ENCODE measurements at regions not wholly inside any gene's neighbourhood (a gene's known extent, or its start where the extent isn't known, plus 50 kb on each side); places are given as distances from the start of the nearest gene placed in this dataset.
A peak's percentile ranks its signal among the peaks of the same experiment; 100 is the strongest.

- 72 to 84% methylated on average over 2 of the region's 2 CpGs for WGBS, 2 donors (ENCODE audit: low coverage in 1 of 2)
- intact Hi-C loops (cut with DNase I; ENCODE audit: low total_unique reads): no loop called here
- in situ Hi-C loops (cut with MboI; ENCODE audit: low pct_ligation_motif_present in 1 of 4, low pct_unique_long_range_greater_than_20kb in 1 of 4, low sequenced_read_pairs in 3 of 4): no loop called here
These were observed 225.2 kb upstream of the SLIT2 start for GRCh38 chr4:20026456-20026855.

GRCh38 chr4:20022471-20022870 lies 229.2 kb upstream of the SLIT2 start:
- Histone ChIP-seq H3K27ac (no peak overlapping the region), H3K4me3 (no peak overlapping the region), H3K4me1 (no peaks in the 10 kb centered on the region), H3K27me3 (no peaks in the 10 kb centered on the region), H3K9me3 (no peaks in the 10 kb centered on the region), H3K36me3 (no peaks in the 10 kb centered on the region)
- intact Hi-C loops (cut with DNase I; ENCODE audit: low total_unique reads) (no loop called here), in situ Hi-C loops (cut with MboI; ENCODE audit: low pct_ligation_motif_present in 1 of 4, low pct_unique_long_range_greater_than_20kb in 1 of 4, low sequenced_read_pairs in 3 of 4) (no loop called here)
- no peak for DNase-seq
- 79 to 82% methylated on average over 2 of the region's 2 CpGs for WGBS, 2 donors (ENCODE audit: low coverage in 1 of 2)
- TF ChIP-seq CTCF (IDR thresholded peaks at IDR 0.05): no peak

More at GRCh38 chr4:20026456-20026855, 225.2 kb upstream of the SLIT2 start:
- TF ChIP-seq EP300 (IDR thresholded peaks at IDR 0.05; ENCODE audit: low read depth) (no peak), CTCF (IDR thresholded peaks at IDR 0.05) (no peak), POLR2A (IDR thresholded peaks at IDR 0.05) (no peak), POLR2AphosphoS5 (IDR thresholded peaks at IDR 0.05) (no peak)
- H3K9me3 ChIP-seq: no peaks in the 10 kb centered on the region
- DNase-seq: no peak
- no peak overlapping the region for H3K4me3 ChIP-seq
- H3K27me3 ChIP-seq: no peaks in the 10 kb centered on the region
- no peaks in the 10 kb centered on the region for H3K36me3 ChIP-seq
- peaks cover 0 to 19% (median 2%) of the 10 kb centered on the region in 4 donors for H3K4me1 ChIP-seq
- H3K27ac ChIP-seq: no peak overlapping the region

DNA sequence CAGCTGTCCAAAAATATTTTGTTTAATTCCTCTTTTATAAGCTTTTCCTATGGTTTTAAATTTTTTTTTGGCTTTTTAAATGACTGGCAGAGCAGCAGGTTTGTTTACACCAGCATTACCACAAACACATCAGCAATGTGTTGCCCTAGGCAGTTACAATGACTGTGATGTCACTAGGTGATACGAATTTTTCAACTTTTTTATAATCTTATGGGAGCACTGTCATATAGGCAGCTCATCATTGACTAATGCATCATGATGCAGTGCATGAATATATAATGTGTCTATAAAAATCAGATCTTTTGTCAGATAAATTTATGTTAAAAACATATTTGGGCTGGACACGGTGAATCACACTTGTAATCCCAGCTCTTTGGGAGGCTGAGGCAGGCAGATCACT lies 231.6 kb upstream of the SLIT2 start:
- Histone ChIP-seq H3K27me3 (no peaks in the 10 kb centered on the region), H3K4me3 (no peak overlapping the region), H3K27ac (no peak overlapping the region), H3K36me3 (no peaks in the 10 kb centered on the region), H3K4me1 (no peaks in the 10 kb centered on the region), H3K9me3 (no peaks in the 10 kb centered on the region)
- TF ChIP-seq POLR2A (IDR thresholded peaks at IDR 0.05) (no peak), CTCF (IDR thresholded peaks at IDR 0.05) (no peak), POLR2AphosphoS5 (IDR thresholded peaks at IDR 0.05) (no peak), EP300 (IDR thresholded peaks at IDR 0.05; ENCODE audit: low read depth) (no peak)
- DNase-seq: no peak
- WGBS, 2 donors (ENCODE audit: low coverage in 1 of 2): 83 to 89% methylated on average over 2 of the region's 2 CpGs
- intact Hi-C loops (cut with DNase I; ENCODE audit: low total_unique reads): no loop called here
- in situ Hi-C loops (cut with MboI; ENCODE audit: low pct_ligation_motif_present in 1 of 4, low pct_unique_long_range_greater_than_20kb in 1 of 4, low sequenced_read_pairs in 3 of 4): no loop called here

- H3K27ac ChIP-seq: no peak overlapping the region
- H3K9me3 ChIP-seq: no peaks in the 10 kb centered on the region
- peak; percentile 10 for DNase-seq
- WGBS, 2 donors (ENCODE audit: low coverage in 1 of 2): 71 to 79% methylated on average over 4 of the region's 4 CpGs
- no peaks in the 10 kb centered on the region for H3K36me3 ChIP-seq
- H3K4me1 ChIP-seq: no peaks in the 10 kb centered on the region
- H3K4me3 ChIP-seq: no peak overlapping the region
- in situ Hi-C loops (cut with MboI; ENCODE audit: low pct_ligation_motif_present in 1 of 4, low pct_unique_long_range_greater_than_20kb in 1 of 4, low sequenced_read_pairs in 3 of 4) (no loop called here), intact Hi-C loops (cut with DNase I; ENCODE audit: low total_unique reads) (no loop called here)
- TF ChIP-seq POLR2AphosphoS5 (IDR thresholded peaks at IDR 0.05) (no peak), CTCF (IDR thresholded peaks at IDR 0.05) (no peak), POLR2A (IDR thresholded peaks at IDR 0.05) (no peak), EP300 (IDR thresholded peaks at IDR 0.05; ENCODE audit: low read depth) (no peak)
- no peaks in the 10 kb centered on the region for H3K27me3 ChIP-seq
These were observed 232.2 kb upstream of the SLIT2 start for GRCh38 chr4:20019310-20020015.

Data from transverse colon (tissue), 4 donors.